C4-2B (cell line): ENCODE measurements at regions not wholly inside any gene's neighbourhood (a gene's known extent, or its start where the extent isn't known, plus 50 kb on each side); places are given as distances from the start of the nearest gene placed in this dataset.
"Not testable (repeated sequence)": the region's sequence is repeated elsewhere in the genome, so short reads cannot be mapped to it uniquely, and the experiment has no call there.

Source experiments
- H3K27ac ChIP-seq: fragments of 450-650 bp; 2 replicates; pipeline ENCODE4 v1.5.1; 2017
- ZFX ChIP-seq: fragments of 450-650 bp; IDR thresholded peaks from 2 replicates; pipeline ENCODE4 v1.6.1; 2017
- TF ChIP-seq, protein P1 (sequence below): fragments of 450-650 bp; conservative IDR thresholded peaks from 2 replicates; pipeline ENCODE4 v1.5.1; 2017; ENCODE audit warnings: mild to moderate bottlenecking

DNA sequence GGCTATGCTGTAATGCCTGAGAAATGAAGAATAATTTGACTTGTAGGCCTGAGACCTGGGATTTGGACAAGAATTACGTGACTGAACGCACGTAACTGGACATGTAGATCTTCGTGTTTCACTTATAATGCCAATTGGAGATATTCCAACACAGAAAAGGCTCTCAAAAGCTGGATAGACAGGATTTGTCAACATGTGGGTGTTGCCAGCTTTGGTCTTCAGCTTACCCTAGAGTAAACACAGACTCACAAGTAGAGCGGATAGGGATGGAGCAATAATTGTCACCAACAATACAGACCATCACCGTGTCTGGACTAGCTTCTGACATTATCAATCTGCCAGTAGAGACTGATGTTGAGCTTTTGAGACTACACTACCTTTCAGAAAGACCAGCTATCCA is 1511.0 kb upstream of the ADGRL3 start:
- TF ChIP-seq ZFX = no peak
- TF ChIP-seq, protein P1, sequence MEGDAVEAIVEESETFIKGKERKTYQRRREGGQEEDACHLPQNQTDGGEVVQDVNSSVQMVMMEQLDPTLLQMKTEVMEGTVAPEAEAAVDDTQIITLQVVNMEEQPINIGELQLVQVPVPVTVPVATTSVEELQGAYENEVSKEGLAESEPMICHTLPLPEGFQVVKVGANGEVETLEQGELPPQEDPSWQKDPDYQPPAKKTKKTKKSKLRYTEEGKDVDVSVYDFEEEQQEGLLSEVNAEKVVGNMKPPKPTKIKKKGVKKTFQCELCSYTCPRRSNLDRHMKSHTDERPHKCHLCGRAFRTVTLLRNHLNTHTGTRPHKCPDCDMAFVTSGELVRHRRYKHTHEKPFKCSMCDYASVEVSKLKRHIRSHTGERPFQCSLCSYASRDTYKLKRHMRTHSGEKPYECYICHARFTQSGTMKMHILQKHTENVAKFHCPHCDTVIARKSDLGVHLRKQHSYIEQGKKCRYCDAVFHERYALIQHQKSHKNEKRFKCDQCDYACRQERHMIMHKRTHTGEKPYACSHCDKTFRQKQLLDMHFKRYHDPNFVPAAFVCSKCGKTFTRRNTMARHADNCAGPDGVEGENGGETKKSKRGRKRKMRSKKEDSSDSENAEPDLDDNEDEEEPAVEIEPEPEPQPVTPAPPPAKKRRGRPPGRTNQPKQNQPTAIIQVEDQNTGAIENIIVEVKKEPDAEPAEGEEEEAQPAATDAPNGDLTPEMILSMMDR = no peak
- no peak overlapping the region for H3K27ac ChIP-seq

DNA sequence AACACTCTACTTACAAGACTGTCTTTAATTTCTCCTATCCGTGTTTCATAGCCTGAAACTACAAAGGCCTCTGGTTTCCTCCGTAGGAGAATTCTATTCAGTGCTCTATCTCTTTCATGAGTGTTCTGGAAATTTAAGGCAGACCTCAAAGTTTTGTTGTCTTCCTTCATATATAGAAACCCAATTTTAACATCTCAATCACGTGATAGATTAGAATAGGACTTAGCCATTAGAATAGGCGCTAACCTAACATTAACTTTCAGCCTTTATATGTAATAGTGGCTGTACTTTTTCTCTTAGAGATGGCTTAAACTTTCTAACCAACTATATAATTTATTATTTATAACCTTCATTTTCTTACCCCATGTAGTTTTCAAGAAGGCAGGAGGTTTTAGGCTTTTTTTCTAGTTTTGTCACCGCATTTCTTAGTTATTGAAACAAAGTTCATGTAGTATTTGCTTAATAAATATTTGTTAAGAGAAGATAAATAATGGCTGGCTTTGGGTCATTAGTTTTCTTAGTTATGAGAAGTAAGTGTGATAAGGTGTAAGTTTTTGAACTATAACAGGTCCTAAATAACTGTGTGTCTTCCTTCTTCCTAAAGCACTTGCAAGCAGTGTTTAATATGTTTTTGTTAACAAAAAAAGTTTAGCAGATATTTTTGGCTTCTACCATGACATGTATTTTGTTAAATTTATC is 1504.6 kb upstream of the ADGRL3 start:
- TF ChIP-seq, protein P1 = no peak
- TF ChIP-seq ZFX = no peak
- no peak overlapping the region for H3K27ac ChIP-seq

GRCh38 chr4:59698041-59698440 is 1502.1 kb upstream of the ADGRL3 start:
- H3K27ac ChIP-seq = no peak overlapping the region
- TF ChIP-seq, protein P1 = no peak
- TF ChIP-seq ZFX = no peak

DNA sequence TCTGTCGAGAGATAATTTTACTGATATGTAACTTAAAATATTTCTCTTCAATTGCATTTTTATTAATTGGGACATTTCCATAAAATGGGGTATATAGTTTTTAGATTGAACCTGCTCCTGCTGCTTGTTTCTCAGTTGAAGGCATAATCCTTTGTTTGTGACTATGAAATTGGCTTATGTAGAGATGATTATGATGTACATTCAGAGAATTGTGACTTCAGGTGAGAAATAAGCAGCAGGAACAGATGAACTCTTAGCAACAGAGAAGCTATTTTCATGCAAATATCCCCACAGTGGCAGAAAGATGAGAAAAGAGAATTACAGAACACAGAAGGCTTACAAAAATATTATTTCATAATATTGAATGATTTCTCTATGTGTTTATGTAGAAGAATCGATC is 1499.5 kb upstream of the ADGRL3 start:
- TF ChIP-seq, protein P1 = no peak
- no peak for TF ChIP-seq ZFX
- H3K27ac ChIP-seq = no peak overlapping the region

- H3K27ac ChIP-seq = no peak overlapping the region
- no peak for TF ChIP-seq ZFX
Observed at GRCh38 chr4:59704616-59705015, 1495.5 kb upstream of the ADGRL3 start.

DNA sequence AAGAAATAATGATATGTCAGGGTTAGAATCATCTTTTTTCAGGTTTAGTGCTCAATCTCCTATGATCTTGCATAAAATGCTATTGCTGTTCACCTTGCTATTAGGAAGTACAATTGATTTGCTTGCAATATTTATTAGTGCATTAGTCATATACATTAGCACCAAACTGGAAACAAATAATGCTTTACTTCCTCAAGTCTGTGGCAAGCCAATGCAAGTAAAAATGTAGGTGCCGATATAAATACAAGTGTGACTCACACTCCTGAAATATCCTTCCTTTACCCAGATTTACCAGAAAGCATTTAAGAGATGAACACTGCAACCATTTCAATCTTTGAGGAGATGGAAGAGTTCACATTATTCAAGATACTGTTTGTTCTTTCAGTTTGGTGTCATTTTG is 1487.7 kb upstream of the ADGRL3 start:
- no peak overlapping the region for H3K27ac ChIP-seq
- TF ChIP-seq, protein P1 = no peak
- TF ChIP-seq ZFX = no peak

DNA sequence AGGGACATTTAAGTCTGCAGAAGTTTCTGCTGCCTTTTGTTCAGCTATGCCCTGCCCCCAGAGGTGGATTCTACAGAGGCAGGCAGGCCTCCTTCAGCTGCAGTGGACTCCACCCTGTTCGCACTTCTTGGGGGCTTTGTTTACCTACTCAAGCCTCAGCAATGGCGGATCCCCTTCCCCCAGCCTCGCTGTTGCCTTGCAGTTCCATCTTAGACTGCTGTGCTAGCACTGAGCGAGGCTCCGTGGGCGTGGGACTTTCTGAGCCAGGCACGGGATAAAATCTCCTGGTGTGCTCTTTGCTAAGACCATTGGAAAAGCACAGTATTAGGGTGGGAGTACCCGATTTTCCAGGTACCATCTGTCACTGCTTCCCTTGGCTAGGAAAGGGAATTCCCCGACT is 1475.8 kb upstream of the ADGRL3 start:
- H3K27ac ChIP-seq = not testable (repeated sequence)

GRCh38 chr4:59727745-59728144 is 1472.4 kb upstream of the ADGRL3 start:
- no peak overlapping the region for H3K27ac ChIP-seq

More at GRCh38 chr4:59727745-59728144, 1472.4 kb upstream of the ADGRL3 start:
- TF ChIP-seq, protein P1 = no peak
- TF ChIP-seq ZFX = no peak
